Activated naive CD8-positive, alpha-beta T cell treated with anti-CD3 and anti-CD28 coated beads for 36 hours (primary cell): ENCODE measurements at regions not wholly inside any gene's neighbourhood (a gene's known extent, or its start where the extent isn't known, plus 50 kb on each side); places are given as distances from the start of the nearest gene placed in this dataset.
"Not testable (repeated sequence)": the region's sequence is repeated elsewhere in the genome, so short reads cannot be mapped to it uniquely, and the experiment has no call there.

Experiments used
- DNase-seq: peaks from one replicate; pipeline ENCODE4 v3.0.0; 2021
- H3K27ac Mint-ChIP-seq: one replicate; pipeline ENCODE4 v1.8.0; 2022; ENCODE audit warnings: mild to moderate bottlenecking, moderate library complexity, mixed read lengths
- H3K27me3 Mint-ChIP-seq: one replicate; pipeline ENCODE4 v1.8.0; 2022; ENCODE audit warnings: mild to moderate bottlenecking, mixed read lengths
- H3K36me3 Mint-ChIP-seq: one replicate; pipeline ENCODE4 v1.8.0; 2021; ENCODE audit warnings: mild to moderate bottlenecking, mixed read lengths
- H3K4me1 Mint-ChIP-seq: one replicate; pipeline ENCODE4 v1.8.0; 2021; ENCODE audit warnings: mixed read lengths
- H3K4me3 Mint-ChIP-seq: one replicate; pipeline ENCODE4 v1.8.0; 2022; ENCODE audit warnings: mild to moderate bottlenecking, moderate library complexity, mixed read lengths
- H3K9me3 Mint-ChIP-seq: one replicate; pipeline ENCODE4 v1.8.0; 2022; ENCODE audit warnings: mixed read lengths

GRCh38 chr7:9082203-9082602 is 648.8 kb downstream of the NXPH1 start:
- no peak for DNase-seq
- no peaks in the 10 kb centered on the region for H3K36me3 Mint-ChIP-seq
- H3K27ac Mint-ChIP-seq, result no peak overlapping the region
- H3K4me3 Mint-ChIP-seq, result no peak overlapping the region
- H3K4me1 Mint-ChIP-seq, result no peaks in the 10 kb centered on the region
- H3K9me3 Mint-ChIP-seq, result no peaks in the 10 kb centered on the region
- no peaks in the 10 kb centered on the region for H3K27me3 Mint-ChIP-seq

GRCh38 chr7:9083837-9084236 is 650.4 kb downstream of the NXPH1 start:
- H3K9me3 Mint-ChIP-seq, result no peaks in the 10 kb centered on the region
- DNase-seq, result no peak
- H3K4me1 Mint-ChIP-seq, result no peaks in the 10 kb centered on the region
- H3K27me3 Mint-ChIP-seq, result no peaks in the 10 kb centered on the region
- H3K27ac Mint-ChIP-seq, result no peak overlapping the region
- no peaks in the 10 kb centered on the region for H3K36me3 Mint-ChIP-seq
- H3K4me3 Mint-ChIP-seq, result no peak overlapping the region

- Mint-ChIP-seq H3K36me3 (no peaks in the 10 kb centered on the region), H3K27ac (no peak overlapping the region), H3K27me3 (no peaks in the 10 kb centered on the region), H3K4me3 (no peak overlapping the region), H3K4me1 (no peaks in the 10 kb centered on the region), H3K9me3 (peaks cover 9% of the 10 kb centered on the region)
- DNase-seq, result no peak
Measured at GRCh38 chr7:9091282-9091681, 657.9 kb downstream of the NXPH1 start.

DNA sequence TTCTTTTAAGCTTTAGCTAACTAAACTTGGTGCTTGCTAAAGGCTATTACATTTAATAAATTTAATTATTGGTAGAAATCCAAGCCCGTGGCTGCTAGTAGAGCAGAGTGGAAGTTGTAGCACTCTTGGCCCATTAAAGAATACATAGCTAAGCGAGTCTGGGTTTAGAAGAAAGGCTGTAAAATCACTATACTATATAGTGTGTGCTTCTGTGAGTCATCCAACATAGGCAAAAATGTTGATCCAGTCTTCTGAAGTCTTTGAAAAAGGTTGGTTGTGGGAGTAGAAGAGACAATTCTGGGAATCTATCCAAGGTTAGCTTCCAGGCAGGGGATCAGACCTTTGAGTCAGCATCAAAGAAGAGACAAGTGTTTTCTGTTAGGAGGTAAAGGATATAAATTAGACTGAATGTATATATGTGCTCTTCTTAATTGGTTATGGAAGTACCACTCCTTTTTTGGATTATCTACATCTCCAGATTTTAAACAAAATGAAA is 664.2 kb downstream of the NXPH1 start:
- Mint-ChIP-seq H3K36me3 (no peaks in the 10 kb centered on the region), H3K4me3 (no peak overlapping the region), H3K27ac (no peak overlapping the region), H3K4me1 (no peaks in the 10 kb centered on the region), H3K9me3 (peaks cover 10% of the 10 kb centered on the region), H3K27me3 (no peaks in the 10 kb centered on the region)
- no peak for DNase-seq

DNA sequence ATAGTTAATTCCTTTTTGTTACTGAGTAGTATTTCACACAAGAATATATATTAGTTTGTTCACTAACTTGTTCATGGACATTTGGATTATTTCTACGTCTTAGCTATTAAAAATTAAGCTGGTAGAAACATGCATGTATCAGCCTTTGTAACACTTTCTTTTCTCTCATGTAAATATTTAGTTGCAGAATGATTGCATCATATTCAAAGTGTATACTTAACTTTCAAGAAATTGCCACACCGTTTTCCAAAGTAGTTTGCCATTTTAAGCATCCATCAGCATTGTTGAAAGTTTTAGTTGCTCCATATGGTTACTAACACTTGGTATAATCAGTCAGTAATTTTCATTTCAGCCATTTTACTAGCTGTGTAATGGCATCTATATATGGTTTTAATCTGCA is 666.9 kb downstream of the NXPH1 start:
- Mint-ChIP-seq H3K27ac (no peak overlapping the region), H3K9me3 (peaks cover 3% of the 10 kb centered on the region), H3K36me3 (no peaks in the 10 kb centered on the region), H3K4me1 (no peaks in the 10 kb centered on the region), H3K4me3 (no peak overlapping the region), H3K27me3 (no peaks in the 10 kb centered on the region)
- no peak for DNase-seq

- no peak for DNase-seq
- no peak overlapping the region for H3K27ac Mint-ChIP-seq
- H3K4me1 Mint-ChIP-seq, result no peaks in the 10 kb centered on the region
- H3K36me3 Mint-ChIP-seq, result peaks cover 1% of the 10 kb centered on the region
- H3K27me3 Mint-ChIP-seq, result no peaks in the 10 kb centered on the region
- no peak overlapping the region for H3K4me3 Mint-ChIP-seq
- peaks cover 1% of the 10 kb centered on the region for H3K9me3 Mint-ChIP-seq
Measured at GRCh38 chr7:9102846-9103245, 669.4 kb downstream of the NXPH1 start.

- H3K9me3 Mint-ChIP-seq, result peaks cover 13% of the 10 kb centered on the region
- H3K36me3 Mint-ChIP-seq, result peaks cover 1% of the 10 kb centered on the region
- H3K4me3 Mint-ChIP-seq, result no peak overlapping the region
- H3K27me3 Mint-ChIP-seq, result no peaks in the 10 kb centered on the region
- no peak overlapping the region for H3K27ac Mint-ChIP-seq
- no peaks in the 10 kb centered on the region for H3K4me1 Mint-ChIP-seq
- no peak for DNase-seq
Measured at GRCh38 chr7:9106747-9107146, 673.3 kb downstream of the NXPH1 start.

DNA sequence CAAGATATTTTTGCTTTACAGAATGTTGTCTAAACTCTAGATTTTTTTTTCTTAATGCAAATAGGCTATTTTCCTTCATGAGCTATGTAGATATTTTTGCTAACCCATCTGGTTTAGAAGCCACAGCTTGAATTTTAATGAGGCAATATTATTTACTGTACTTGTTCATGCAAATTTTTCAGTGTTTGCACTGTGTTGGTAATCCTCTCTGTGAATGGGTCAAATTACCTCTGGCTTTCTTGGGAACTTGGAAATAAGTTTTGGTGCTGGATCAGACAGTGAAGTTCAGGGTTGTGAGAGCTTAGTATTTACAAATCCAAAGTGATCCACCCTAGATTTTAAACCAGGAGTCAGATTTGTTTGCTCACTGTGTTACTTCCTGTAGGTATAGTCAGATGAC is 686.9 kb downstream of the NXPH1 start:
- H3K9me3 Mint-ChIP-seq, result peaks cover 2% of the 10 kb centered on the region
- no peak for DNase-seq
- no peak overlapping the region for H3K4me3 Mint-ChIP-seq
- H3K36me3 Mint-ChIP-seq, result no peaks in the 10 kb centered on the region
- H3K27ac Mint-ChIP-seq, result no peak overlapping the region
- H3K27me3 Mint-ChIP-seq, result no peaks in the 10 kb centered on the region
- no peaks in the 10 kb centered on the region for H3K4me1 Mint-ChIP-seq

GRCh38 chr7:9124320-9124719 is 690.9 kb downstream of the NXPH1 start:
- no peak overlapping the region for H3K4me3 Mint-ChIP-seq
- peaks cover 2% of the 10 kb centered on the region for H3K9me3 Mint-ChIP-seq
- H3K27ac Mint-ChIP-seq, result no peak overlapping the region
- H3K4me1 Mint-ChIP-seq, result no peaks in the 10 kb centered on the region
- no peaks in the 10 kb centered on the region for H3K36me3 Mint-ChIP-seq
- H3K27me3 Mint-ChIP-seq, result no peaks in the 10 kb centered on the region
- no peak for DNase-seq

GRCh38 chr7:9125246-9125645 is 691.8 kb downstream of the NXPH1 start:
- peaks cover 2% of the 10 kb centered on the region for H3K9me3 Mint-ChIP-seq
- no peaks in the 10 kb centered on the region for H3K36me3 Mint-ChIP-seq
- no peaks in the 10 kb centered on the region for H3K27me3 Mint-ChIP-seq

DNA sequence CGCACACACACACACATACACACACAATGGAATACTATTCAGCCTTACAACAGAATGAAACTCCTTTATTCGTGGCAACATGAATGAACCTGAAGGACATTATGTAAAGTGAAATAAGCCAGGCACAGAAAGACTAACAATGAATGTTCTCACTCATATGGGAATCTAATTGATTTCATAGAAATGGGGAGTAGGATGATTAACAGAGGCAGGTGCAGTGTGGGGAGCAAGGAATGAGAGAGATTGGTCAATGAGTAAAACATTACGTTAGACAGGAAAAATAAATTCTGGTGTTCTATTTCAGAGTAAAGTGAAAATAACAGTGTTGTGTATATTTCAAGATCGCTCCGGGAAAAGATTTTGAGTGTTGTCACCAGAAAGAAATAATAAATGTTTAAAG is 694.5 kb downstream of the NXPH1 start:
- H3K27me3 Mint-ChIP-seq, result no peaks in the 10 kb centered on the region
- H3K27ac Mint-ChIP-seq, result no peak overlapping the region
- H3K36me3 Mint-ChIP-seq, result no peaks in the 10 kb centered on the region
- DNase-seq, result no peak
- peaks cover 1% of the 10 kb centered on the region for H3K9me3 Mint-ChIP-seq
- no peaks in the 10 kb centered on the region for H3K4me1 Mint-ChIP-seq
- no peak overlapping the region for H3K4me3 Mint-ChIP-seq

More at GRCh38 chr7:9125246-9125645, 691.8 kb downstream of the NXPH1 start:
- no peak for DNase-seq
- no peaks in the 10 kb centered on the region for H3K4me1 Mint-ChIP-seq
- H3K27ac Mint-ChIP-seq, result no peak overlapping the region
- H3K4me3 Mint-ChIP-seq, result no peak overlapping the region

GRCh38 chr7:9148687-9149086 is 715.3 kb downstream of the NXPH1 start:
- no peak overlapping the region for H3K27ac Mint-ChIP-seq
- H3K4me1 Mint-ChIP-seq, result no peaks in the 10 kb centered on the region
- H3K4me3 Mint-ChIP-seq, result no peak overlapping the region
- no peaks in the 10 kb centered on the region for H3K36me3 Mint-ChIP-seq
- no peak for DNase-seq
- no peaks in the 10 kb centered on the region for H3K9me3 Mint-ChIP-seq
- no peaks in the 10 kb centered on the region for H3K27me3 Mint-ChIP-seq

DNA sequence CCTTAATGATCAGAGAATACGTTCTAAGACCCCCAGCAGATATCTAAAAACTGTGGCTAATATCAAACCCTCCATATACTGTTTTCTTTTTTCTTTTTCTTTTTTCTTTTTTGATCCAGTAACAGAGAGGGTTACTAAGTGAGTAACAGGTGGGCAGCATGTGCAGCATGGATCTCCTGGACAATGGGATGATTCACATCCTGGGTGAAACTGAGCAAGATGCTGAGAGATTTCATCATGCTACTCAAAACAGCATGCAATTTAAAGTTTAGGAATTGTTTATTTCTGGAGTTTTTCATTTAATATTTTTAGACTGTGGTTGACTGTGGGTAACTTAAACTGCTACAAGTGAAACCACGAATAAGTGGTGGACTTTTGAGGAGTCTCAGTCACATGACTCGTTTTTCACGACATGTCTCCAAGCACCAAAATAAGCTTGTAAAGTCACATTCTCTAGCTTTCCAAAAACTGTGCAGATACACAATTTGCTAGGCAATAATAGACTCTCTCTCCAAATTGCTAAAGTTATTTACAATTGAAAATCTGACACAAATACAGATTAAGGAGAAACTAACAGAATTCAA is 716.2 kb downstream of the NXPH1 start:
- Mint-ChIP-seq H3K27me3 (no peaks in the 10 kb centered on the region), H3K36me3 (no peaks in the 10 kb centered on the region), H3K27ac (no peak overlapping the region), H3K9me3 (peaks cover 2% of the 10 kb centered on the region), H3K4me1 (no peaks in the 10 kb centered on the region), H3K4me3 (no peak overlapping the region)
- DNase-seq, result no peak

- DNase-seq, H3K4me3 Mint-ChIP-seq, H3K9me3 Mint-ChIP-seq, H3K36me3 Mint-ChIP-seq, H3K27me3 Mint-ChIP-seq, H3K4me1 Mint-ChIP-seq, H3K27ac Mint-ChIP-seq: not testable (repeated sequence)
Measured at GRCh38 chr7:9163691-9164090, 730.3 kb downstream of the NXPH1 start.

- H3K9me3 Mint-ChIP-seq, result peaks cover 1% of the 10 kb centered on the region
- H3K27ac Mint-ChIP-seq, result no peak overlapping the region
- no peaks in the 10 kb centered on the region for H3K36me3 Mint-ChIP-seq
- H3K4me1 Mint-ChIP-seq, result no peaks in the 10 kb centered on the region
- DNase-seq, result no peak
- H3K27me3 Mint-ChIP-seq, result no peaks in the 10 kb centered on the region
- H3K4me3 Mint-ChIP-seq, result no peak overlapping the region
Measured at GRCh38 chr7:9175871-9176270, 742.5 kb downstream of the NXPH1 start.

GRCh38 chr7:9181356-9181755 is 747.9 kb downstream of the NXPH1 start:
- no peaks in the 10 kb centered on the region for H3K9me3 Mint-ChIP-seq
- DNase-seq, result no peak
- H3K36me3 Mint-ChIP-seq, result no peaks in the 10 kb centered on the region
- H3K4me1 Mint-ChIP-seq, result no peaks in the 10 kb centered on the region
- no peak overlapping the region for H3K27ac Mint-ChIP-seq
- H3K27me3 Mint-ChIP-seq, result no peaks in the 10 kb centered on the region
- no peak overlapping the region for H3K4me3 Mint-ChIP-seq
